SK-N-SH treated with all-trans-retinoic acid at 6 μM for 48 hours (cell line): ENCODE measurements at regions not wholly inside any gene's neighbourhood (a gene's known extent, or its start where the extent isn't known, plus 50 kb on each side); places are given as distances from the start of the nearest gene placed in this dataset.

Experiments used
- ATAC-seq: fragments of 200-7000 bp; cut with Tn5 transposase; 3 replicates; pipeline ENCODE4 v1.9.1; 2020; ENCODE audit warnings: mild to moderate bottlenecking, moderate library complexity
- ARNTL ChIP-seq: fragments of 450-650 bp; formaldehyde crosslinking; IDR thresholded peaks from 2 replicates; pipeline ENCODE4 v1.5.0; 2020; ENCODE audit warnings: low read depth, mild to moderate bottlenecking, moderate library complexity, borderline replicate concordance
- BACH2 ChIP-seq: fragments of 250-450 bp; sonication (Bioruptor Pico); IDR thresholded peaks from 2 replicates; pipeline ENCODE4 v1.9.0; 2021; ENCODE audit warnings: mild to moderate bottlenecking, borderline replicate concordance
- ESRRG ChIP-seq: fragments of 250-450 bp; sonication (Bioruptor Pico); IDR thresholded peaks from 2 replicates; pipeline ENCODE4 v1.6.1; 2021; ENCODE audit warnings: mild to moderate bottlenecking
- ISL1 ChIP-seq: fragments of 250-450 bp; sonication (Bioruptor Pico); IDR thresholded peaks from 2 replicates; pipeline ENCODE4 v2.1.2; 2022; ENCODE audit warnings: mild to moderate bottlenecking, moderate library complexity
- OSR1 ChIP-seq: fragments of 250-450 bp; sonication (Bioruptor Pico); IDR thresholded peaks from 2 replicates; pipeline ENCODE4 v1.8.0; 2022; ENCODE audit warnings: moderate library complexity, mild to moderate bottlenecking, inconsistent platforms
- PPARA ChIP-seq: fragments of 250-450 bp; sonication (Bioruptor Pico); IDR thresholded peaks from 2 replicates; pipeline ENCODE4 v1.5.0; 2020; ENCODE audit warnings: mild to moderate bottlenecking, borderline replicate concordance
- RARB ChIP-seq: fragments of 250-450 bp; sonication (Bioruptor Pico); IDR thresholded peaks from 2 replicates; pipeline ENCODE4 v1.8.0; 2021; ENCODE audit warnings: mild to moderate bottlenecking, moderate library complexity
- SNAI2 ChIP-seq: fragments of 250-450 bp; sonication (Bioruptor Pico); IDR thresholded peaks from 2 replicates; pipeline ENCODE4 v1.5.0; 2020; ENCODE audit warnings: mild to moderate bottlenecking, moderate library complexity
- TCF4 ChIP-seq: fragments of 250-450 bp; sonication (Bioruptor Pico); IDR thresholded peaks from 2 replicates; pipeline ENCODE4 v1.8.0; 2021; ENCODE audit warnings: mild to moderate bottlenecking, moderate library complexity, borderline replicate concordance
- TOX ChIP-seq: fragments of 250-450 bp; sonication (Bioruptor Pico); IDR thresholded peaks from 2 replicates; pipeline ENCODE4 v1.8.0; 2021; ENCODE audit warnings: mild to moderate bottlenecking, moderate library complexity, borderline replicate concordance
- ZC3H10 ChIP-seq: fragments of 250-450 bp; sonication (Bioruptor Pico); IDR thresholded peaks from 2 replicates; pipeline ENCODE4 v1.5.1; 2021; ENCODE audit warnings: mild to moderate bottlenecking, moderate library complexity
- ZFP3 ChIP-seq: fragments of 250-450 bp; sonication (Bioruptor Pico); IDR thresholded peaks from 2 replicates; pipeline ENCODE4 v1.5.0; 2020; ENCODE audit warnings: mild to moderate bottlenecking, moderate library complexity
- ZFP30 ChIP-seq: fragments of 450-650 bp; formaldehyde crosslinking; IDR thresholded peaks from 2 replicates; pipeline ENCODE4 v1.5.0; 2022; ENCODE audit warnings: mild to moderate bottlenecking, moderate library complexity
- ZNF565 ChIP-seq: fragments of 450-650 bp; formaldehyde crosslinking; conservative IDR thresholded peaks from 2 replicates; pipeline ENCODE4 v1.5.0; 2020; ENCODE audit warnings: low read depth, mild to moderate bottlenecking, moderate library complexity
- ZNF8 ChIP-seq: fragments of 450-650 bp; formaldehyde crosslinking; IDR thresholded peaks from 2 replicates; pipeline ENCODE4 v1.5.0; 2020; ENCODE audit warnings: mild to moderate bottlenecking, moderate library complexity
- TF ChIP-seq, protein P1 (sequence below): fragments of 250-450 bp; sonication (Bioruptor Pico); IDR thresholded peaks from 2 replicates; pipeline ENCODE4 v1.8.0; 2021; ENCODE audit warnings: low read depth, mild to moderate bottlenecking, moderate library complexity, borderline replicate concordance
- TF ChIP-seq, protein P2 (sequence below): fragments of 250-450 bp; sonication (Bioruptor Pico); IDR thresholded peaks from 2 replicates; pipeline ENCODE4 v1.5.0; 2020; ENCODE audit warnings: mild to moderate bottlenecking, moderate library complexity
- TF ChIP-seq, protein P3 (sequence below): fragments of 250-450 bp; sonication (Bioruptor Pico); IDR thresholded peaks from 2 replicates; pipeline ENCODE4 v1.8.0; 2020; ENCODE audit warnings: mild to moderate bottlenecking, moderate library complexity, borderline replicate concordance
- TF ChIP-seq, protein P4 (sequence below): fragments of 250-450 bp; sonication (Bioruptor Pico); IDR thresholded peaks from 2 replicates; pipeline ENCODE4 v1.5.1; 2021; ENCODE audit warnings: mild to moderate bottlenecking, moderate library complexity

DNA sequence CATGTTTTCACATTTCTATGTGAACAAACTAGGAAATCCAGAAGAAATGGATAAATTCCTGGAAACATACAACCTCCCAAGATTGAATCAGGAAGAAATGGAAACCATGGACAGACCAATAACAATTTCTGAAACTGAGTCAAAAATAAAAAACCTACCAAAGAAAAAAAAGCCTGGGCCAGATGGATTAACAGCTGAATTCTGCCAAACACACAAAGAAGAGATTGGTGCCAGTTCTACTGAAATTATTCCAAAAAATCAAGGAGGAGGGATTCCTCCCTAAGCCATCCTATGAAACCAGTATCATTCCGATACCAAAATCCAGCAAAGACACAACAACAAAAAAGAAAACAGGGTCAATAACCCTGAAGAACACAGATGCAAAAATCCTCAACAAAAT, 166.9 kb upstream of the FBXL7 start:
- no peak for ATAC-seq
- no peak for TF ChIP-seq ZFP30 (CRISPR knock-in tag)
- TF ChIP-seq, protein P1, sequence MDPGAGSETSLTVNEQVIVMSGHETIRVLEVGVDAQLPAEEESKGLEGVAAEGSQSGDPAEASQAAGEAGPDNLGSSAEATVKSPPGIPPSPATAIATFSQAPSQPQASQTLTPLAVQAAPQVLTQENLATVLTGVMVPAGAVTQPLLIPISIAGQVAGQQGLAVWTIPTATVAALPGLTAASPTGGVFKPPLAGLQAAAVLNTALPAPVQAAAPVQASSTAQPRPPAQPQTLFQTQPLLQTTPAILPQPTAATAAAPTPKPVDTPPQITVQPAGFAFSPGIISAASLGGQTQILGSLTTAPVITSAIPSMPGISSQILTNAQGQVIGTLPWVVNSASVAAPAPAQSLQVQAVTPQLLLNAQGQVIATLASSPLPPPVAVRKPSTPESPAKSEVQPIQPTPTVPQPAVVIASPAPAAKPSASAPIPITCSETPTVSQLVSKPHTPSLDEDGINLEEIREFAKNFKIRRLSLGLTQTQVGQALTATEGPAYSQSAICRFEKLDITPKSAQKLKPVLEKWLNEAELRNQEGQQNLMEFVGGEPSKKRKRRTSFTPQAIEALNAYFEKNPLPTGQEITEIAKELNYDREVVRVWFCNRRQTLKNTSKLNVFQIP (CRISPR knock-in tag), result no peak
- TF ChIP-seq OSR1, result no peak
- no peak for TF ChIP-seq RARB (CRISPR knock-in tag)
- TF ChIP-seq ISL1 (CRISPR knock-in tag), result no peak

DNA sequence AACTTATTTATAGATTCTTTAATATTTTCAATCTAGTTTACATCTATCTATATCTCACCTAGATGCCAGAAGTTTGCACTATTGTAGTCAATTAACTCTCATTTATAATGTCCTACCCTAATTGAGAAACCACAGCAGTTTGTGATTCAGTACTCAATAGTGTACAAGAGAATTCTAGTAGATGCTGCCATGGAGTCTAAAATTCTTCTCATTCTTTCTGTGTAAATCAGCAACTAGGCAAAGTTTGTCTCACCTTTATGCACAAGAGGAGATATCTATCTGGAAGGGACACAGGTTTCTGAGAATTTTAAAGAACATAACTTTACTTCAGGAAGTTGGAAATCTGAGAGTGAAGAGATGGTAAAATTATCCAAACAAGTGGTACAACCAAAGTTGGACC, 173.0 kb upstream of the FBXL7 start:
- ATAC-seq, result no peak
- TF ChIP-seq TOX, result no peak
- TF ChIP-seq, protein P2, sequence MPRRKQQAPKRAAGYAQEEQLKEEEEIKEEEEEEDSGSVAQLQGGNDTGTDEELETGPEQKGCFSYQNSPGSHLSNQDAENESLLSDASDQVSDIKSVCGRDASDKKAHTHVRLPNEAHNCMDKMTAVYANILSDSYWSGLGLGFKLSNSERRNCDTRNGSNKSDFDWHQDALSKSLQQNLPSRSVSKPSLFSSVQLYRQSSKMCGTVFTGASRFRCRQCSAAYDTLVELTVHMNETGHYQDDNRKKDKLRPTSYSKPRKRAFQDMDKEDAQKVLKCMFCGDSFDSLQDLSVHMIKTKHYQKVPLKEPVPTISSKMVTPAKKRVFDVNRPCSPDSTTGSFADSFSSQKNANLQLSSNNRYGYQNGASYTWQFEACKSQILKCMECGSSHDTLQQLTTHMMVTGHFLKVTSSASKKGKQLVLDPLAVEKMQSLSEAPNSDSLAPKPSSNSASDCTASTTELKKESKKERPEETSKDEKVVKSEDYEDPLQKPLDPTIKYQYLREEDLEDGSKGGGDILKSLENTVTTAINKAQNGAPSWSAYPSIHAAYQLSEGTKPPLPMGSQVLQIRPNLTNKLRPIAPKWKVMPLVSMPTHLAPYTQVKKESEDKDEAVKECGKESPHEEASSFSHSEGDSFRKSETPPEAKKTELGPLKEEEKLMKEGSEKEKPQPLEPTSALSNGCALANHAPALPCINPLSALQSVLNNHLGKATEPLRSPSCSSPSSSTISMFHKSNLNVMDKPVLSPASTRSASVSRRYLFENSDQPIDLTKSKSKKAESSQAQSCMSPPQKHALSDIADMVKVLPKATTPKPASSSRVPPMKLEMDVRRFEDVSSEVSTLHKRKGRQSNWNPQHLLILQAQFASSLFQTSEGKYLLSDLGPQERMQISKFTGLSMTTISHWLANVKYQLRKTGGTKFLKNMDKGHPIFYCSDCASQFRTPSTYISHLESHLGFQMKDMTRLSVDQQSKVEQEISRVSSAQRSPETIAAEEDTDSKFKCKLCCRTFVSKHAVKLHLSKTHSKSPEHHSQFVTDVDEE (CRISPR knock-in tag), result no peak
- no peak for TF ChIP-seq ARNTL (CRISPR knock-in tag)
- TF ChIP-seq ZNF565 (CRISPR knock-in tag), result no peak
- TF ChIP-seq, protein P1 (CRISPR knock-in tag), result no peak
- no peak for TF ChIP-seq SNAI2 (CRISPR knock-in tag)
- TF ChIP-seq PPARA (CRISPR knock-in tag), result no peak
- no peak for TF ChIP-seq ESRRG
- TF ChIP-seq ZC3H10, result no peak
- TF ChIP-seq OSR1, result no peak
- no peak for TF ChIP-seq ZNF8 (CRISPR knock-in tag)
- TF ChIP-seq TCF4 (CRISPR knock-in tag), result no peak
- TF ChIP-seq, protein P3, sequence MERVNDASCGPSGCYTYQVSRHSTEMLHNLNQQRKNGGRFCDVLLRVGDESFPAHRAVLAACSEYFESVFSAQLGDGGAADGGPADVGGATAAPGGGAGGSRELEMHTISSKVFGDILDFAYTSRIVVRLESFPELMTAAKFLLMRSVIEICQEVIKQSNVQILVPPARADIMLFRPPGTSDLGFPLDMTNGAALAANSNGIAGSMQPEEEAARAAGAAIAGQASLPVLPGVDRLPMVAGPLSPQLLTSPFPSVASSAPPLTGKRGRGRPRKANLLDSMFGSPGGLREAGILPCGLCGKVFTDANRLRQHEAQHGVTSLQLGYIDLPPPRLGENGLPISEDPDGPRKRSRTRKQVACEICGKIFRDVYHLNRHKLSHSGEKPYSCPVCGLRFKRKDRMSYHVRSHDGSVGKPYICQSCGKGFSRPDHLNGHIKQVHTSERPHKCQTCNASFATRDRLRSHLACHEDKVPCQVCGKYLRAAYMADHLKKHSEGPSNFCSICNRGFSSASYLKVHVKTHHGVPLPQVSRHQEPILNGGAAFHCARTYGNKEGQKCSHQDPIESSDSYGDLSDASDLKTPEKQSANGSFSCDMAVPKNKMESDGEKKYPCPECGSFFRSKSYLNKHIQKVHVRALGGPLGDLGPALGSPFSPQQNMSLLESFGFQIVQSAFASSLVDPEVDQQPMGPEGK (CRISPR knock-in tag), result no peak
- TF ChIP-seq BACH2 (CRISPR knock-in tag), result no peak

DNA sequence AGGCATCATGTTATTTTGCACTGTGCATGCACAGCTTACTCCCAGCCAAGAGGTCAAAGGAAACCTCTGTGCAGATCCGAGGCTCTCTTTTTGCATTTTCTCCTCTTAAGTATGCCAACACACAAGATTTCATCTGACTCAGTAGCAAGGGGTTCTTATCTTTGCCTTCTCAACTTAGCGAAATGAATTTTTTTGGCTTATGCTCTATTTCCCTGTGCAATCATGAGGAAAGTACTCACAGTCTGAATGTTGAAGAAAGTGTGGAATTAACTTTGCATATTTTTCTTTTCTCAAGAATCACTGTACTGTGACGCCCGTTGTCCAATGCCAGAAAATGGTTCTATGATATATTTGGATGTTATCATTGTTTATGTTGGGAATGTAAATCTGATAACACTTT, 173.5 kb upstream of the FBXL7 start:
- TF ChIP-seq BACH2 (CRISPR knock-in tag) (no peak), TOX (no peak), OSR1 (no peak), ZFP30 (CRISPR knock-in tag) (no peak), ZFP3 (no peak)
- TF ChIP-seq, protein P4, sequence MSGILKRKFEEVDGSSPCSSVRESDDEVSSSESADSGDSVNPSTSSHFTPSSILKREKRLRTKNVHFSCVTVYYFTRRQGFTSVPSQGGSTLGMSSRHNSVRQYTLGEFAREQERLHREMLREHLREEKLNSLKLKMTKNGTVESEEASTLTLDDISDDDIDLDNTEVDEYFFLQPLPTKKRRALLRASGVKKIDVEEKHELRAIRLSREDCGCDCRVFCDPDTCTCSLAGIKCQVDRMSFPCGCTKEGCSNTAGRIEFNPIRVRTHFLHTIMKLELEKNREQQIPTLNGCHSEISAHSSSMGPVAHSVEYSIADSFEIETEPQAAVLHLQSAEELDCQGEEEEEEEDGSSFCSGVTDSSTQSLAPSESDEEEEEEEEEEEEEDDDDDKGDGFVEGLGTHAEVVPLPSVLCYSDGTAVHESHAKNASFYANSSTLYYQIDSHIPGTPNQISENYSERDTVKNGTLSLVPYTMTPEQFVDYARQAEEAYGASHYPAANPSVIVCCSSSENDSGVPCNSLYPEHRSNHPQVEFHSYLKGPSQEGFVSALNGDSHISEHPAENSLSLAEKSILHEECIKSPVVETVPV (CRISPR knock-in tag), result no peak
- TF ChIP-seq, all 23 proteins: peak for 0
- ATAC-seq, result no peak

DNA sequence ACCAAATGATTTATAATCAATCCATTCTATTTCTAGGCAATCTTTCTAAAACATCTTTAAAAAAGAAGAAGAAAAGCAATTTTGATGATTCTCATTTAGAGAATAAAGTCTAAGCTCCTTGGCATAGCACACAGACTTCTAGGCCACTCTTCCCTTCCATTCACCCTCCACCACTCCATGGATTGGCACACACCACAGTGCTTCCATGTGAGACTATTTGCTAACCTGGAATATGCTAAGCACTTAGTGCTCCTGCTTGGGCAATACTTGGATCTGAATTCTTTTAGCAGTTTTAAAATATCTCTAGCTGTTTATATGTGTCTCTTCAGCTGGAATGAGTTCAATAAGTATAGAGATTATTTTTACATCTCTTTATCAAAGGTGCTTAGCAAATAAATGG, 177.6 kb upstream of the FBXL7 start:
- TF ChIP-seq ZC3H10 (no peak), OSR1 (no peak)
- no peak for ATAC-seq
